ENCODE measurements at regions not wholly inside any gene's neighbourhood (a gene's known extent, or its start where the extent isn't known, plus 50 kb on each side); places are given as distances from the start of the nearest gene placed in this dataset.

- Histone ChIP-seq H3K27ac (no peak overlapping the region), H3K4me3 (no peak overlapping the region), H3K27me3 (no peaks in the 10 kb centered on the region), H3K9me3 (no peaks in the 10 kb centered on the region), H3K4me1 (ENCODE audit: insufficient read depth) (no peaks in the 10 kb centered on the region), H3K36me3 (no peaks in the 10 kb centered on the region)
- WGBS, 3 donors = 25 to 32% (median 31%) methylated on average over 10 of the region's 10 CpGs
- no peak for TF ChIP-seq CTCF (IDR thresholded peaks at IDR 0.05)
- TF ChIP-seq EP300 (IDR thresholded peaks at IDR 0.05) = no peak
- no peak for TF ChIP-seq POLR2A (IDR thresholded peaks at IDR 0.05)
- peak in 4 of 5 donors; percentile 13 to 45 (median 30) for DNase-seq
- intact Hi-C loops (cut with DNase I) = no loop called here
Observed at GRCh38 chr6:44630125-44631028, 242.9 kb downstream of the CDC5L start.

GRCh38 chr6:44631968-44632367, 244.5 kb downstream of the CDC5L start:
- TF ChIP-seq EP300 (IDR thresholded peaks at IDR 0.05) (no peak), CTCF (IDR thresholded peaks at IDR 0.05) (no peak), POLR2A (IDR thresholded peaks at IDR 0.05) (no peak)
- no peak for DNase-seq
- WGBS, 3 donors = 76 to 85% (median 82%) methylated on average over 6 of the region's 6 CpGs
- Histone ChIP-seq H3K9me3 (no peaks in the 10 kb centered on the region), H3K4me3 (no peak overlapping the region), H3K4me1 (ENCODE audit: insufficient read depth) (no peaks in the 10 kb centered on the region), H3K36me3 (no peaks in the 10 kb centered on the region), H3K27ac (no peak overlapping the region), H3K27me3 (no peaks in the 10 kb centered on the region)
- intact Hi-C loops (cut with DNase I) = no loop called here

GRCh38 chr6:44634321-44634720, 246.8 kb downstream of the CDC5L start:
- Histone ChIP-seq H3K9me3 (no peaks in the 10 kb centered on the region), H3K4me1 (ENCODE audit: insufficient read depth) (no peaks in the 10 kb centered on the region), H3K27me3 (no peaks in the 10 kb centered on the region), H3K36me3 (no peaks in the 10 kb centered on the region), H3K4me3 (no peak overlapping the region), H3K27ac (no peak overlapping the region)
- TF ChIP-seq POLR2A (IDR thresholded peaks at IDR 0.05) (no peak), EP300 (IDR thresholded peaks at IDR 0.05) (no peak), CTCF (IDR thresholded peaks at IDR 0.05) (no peak)
- 88 to 90% (median 89%) methylated on average over 8 of the region's 8 CpGs for whole genome bisulfite sequencing, 3 donors
- DNase-seq = no peak
- intact Hi-C loops (cut with DNase I) = no loop called here

- 78 to 81% (median 79%) methylated on average over 4 of the region's 4 CpGs for WGBS, 3 donors
- intact Hi-C loops (cut with DNase I) = no loop called here
- Histone ChIP-seq H3K4me1 (ENCODE audit: insufficient read depth) (no peaks in the 10 kb centered on the region), H3K4me3 (no peak overlapping the region), H3K9me3 (no peaks in the 10 kb centered on the region), H3K27me3 (no peaks in the 10 kb centered on the region), H3K27ac (no peak overlapping the region), H3K36me3 (no peaks in the 10 kb centered on the region)
- no peak for DNase-seq
- TF ChIP-seq EP300 (IDR thresholded peaks at IDR 0.05) (no peak), CTCF (IDR thresholded peaks at IDR 0.05) (no peak), POLR2A (IDR thresholded peaks at IDR 0.05) (no peak)
Observed at GRCh38 chr6:44635486-44635885, 248.0 kb downstream of the CDC5L start.
